ENCODE measurements at regions not wholly inside any gene's neighbourhood (a gene's known extent, or its start where the extent isn't known, plus 50 kb on each side); places are given as distances from the start of the nearest gene placed in this dataset.

DNA sequence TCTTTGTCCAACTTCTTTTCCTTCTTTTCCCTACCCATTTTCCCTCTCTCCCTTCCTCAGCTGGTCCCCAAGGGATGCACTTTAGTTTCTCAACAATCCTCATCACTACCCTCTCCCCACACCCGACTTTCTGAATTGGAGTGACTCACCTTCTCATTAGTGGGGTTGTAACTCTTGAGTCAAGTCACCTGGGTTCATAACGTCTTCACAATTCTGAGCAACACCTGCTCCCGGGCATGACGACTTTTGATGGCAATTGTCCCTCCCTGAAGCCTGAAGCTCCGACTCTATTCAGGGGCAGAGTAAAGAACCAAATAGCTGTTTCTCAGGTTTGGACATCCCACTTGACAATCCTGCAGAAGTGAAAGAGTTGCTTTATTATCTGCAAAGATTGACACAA lies 82.7 kb upstream of the OTX2 start:
- TF ChIP-seq POLR2A (IDR thresholded peaks at IDR 0.05; ENCODE audit: extremely low read depth, insufficient read length) (no peak), MYC (IDR thresholded peaks at IDR 0.05; ENCODE audit: low read depth, low read length) (no peak)
- TF ChIP-seq, protein P1, sequence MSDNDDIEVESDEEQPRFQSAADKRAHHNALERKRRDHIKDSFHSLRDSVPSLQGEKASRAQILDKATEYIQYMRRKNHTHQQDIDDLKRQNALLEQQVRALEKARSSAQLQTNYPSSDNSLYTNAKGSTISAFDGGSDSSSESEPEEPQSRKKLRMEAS (IDR thresholded peaks at IDR 0.05; ENCODE audit: low read depth, low read length) = no peak
- TF ChIP-seq, protein P2, sequence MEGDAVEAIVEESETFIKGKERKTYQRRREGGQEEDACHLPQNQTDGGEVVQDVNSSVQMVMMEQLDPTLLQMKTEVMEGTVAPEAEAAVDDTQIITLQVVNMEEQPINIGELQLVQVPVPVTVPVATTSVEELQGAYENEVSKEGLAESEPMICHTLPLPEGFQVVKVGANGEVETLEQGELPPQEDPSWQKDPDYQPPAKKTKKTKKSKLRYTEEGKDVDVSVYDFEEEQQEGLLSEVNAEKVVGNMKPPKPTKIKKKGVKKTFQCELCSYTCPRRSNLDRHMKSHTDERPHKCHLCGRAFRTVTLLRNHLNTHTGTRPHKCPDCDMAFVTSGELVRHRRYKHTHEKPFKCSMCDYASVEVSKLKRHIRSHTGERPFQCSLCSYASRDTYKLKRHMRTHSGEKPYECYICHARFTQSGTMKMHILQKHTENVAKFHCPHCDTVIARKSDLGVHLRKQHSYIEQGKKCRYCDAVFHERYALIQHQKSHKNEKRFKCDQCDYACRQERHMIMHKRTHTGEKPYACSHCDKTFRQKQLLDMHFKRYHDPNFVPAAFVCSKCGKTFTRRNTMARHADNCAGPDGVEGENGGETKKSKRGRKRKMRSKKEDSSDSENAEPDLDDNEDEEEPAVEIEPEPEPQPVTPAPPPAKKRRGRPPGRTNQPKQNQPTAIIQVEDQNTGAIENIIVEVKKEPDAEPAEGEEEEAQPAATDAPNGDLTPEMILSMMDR (IDR thresholded peaks at IDR 0.05; ENCODE audit: low read depth, low read length) = no peak
- H3K4me3 ChIP-seq (ENCODE audit: low read depth, low read length) = no peak overlapping the region
- DNase-seq (ENCODE audit: low read depth) = no peak

DNA sequence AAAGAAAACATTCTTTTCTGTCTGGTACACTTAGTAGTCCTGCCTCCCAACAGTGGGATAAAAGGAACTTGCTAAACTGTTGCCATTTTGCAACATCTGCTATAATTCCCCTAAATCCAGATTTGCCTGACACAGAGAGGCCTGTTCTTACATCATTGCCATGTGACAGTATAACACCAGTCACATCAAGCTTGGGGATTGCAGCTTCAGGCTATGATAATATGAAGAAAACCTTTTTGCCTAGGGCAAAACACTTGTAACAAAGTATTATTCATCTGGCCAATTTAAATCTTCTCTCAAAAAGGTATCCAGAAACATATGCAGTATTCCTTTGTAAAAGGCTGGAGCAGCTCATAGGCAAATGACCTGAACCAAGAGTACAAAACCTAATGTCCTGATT lies 80.9 kb upstream of the OTX2 start:
- TF ChIP-seq, protein P2 (IDR thresholded peaks at IDR 0.05; ENCODE audit: low read depth, low read length) = no peak
- TF ChIP-seq POLR2A (IDR thresholded peaks at IDR 0.05; ENCODE audit: extremely low read depth, insufficient read length) = no peak
- TF ChIP-seq, protein P1 (IDR thresholded peaks at IDR 0.05; ENCODE audit: low read depth, low read length) = no peak
- no peak for TF ChIP-seq MYC (IDR thresholded peaks at IDR 0.05; ENCODE audit: low read depth, low read length)
- no peak for DNase-seq (ENCODE audit: low read depth)
- H3K4me3 ChIP-seq (ENCODE audit: low read depth, low read length) = no peak overlapping the region

DNA sequence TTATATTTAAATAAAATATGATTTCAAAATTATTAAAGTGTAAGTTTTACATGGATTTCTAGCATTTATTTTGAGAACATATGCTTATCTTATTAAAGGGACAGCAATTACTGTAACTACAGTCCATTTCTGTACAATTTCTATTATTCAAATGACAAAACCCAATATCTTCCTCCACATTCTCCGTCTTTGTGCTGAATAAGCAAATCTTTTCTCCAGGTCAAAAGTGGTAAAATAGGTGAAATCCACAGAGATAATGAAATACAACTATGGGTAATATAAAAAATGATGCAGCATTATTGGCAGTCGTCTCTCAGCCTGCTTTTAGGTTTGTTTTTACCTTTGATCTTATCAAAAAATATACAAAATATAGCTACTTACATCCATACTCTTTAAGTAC lies 79.4 kb upstream of the OTX2 start:
- TF ChIP-seq, protein P1 (IDR thresholded peaks at IDR 0.05; ENCODE audit: low read depth, low read length) = no peak
- no peak for TF ChIP-seq MYC (IDR thresholded peaks at IDR 0.05; ENCODE audit: low read depth, low read length)
- no peak for TF ChIP-seq POLR2A (IDR thresholded peaks at IDR 0.05; ENCODE audit: extremely low read depth, insufficient read length)
- no peak for DNase-seq (ENCODE audit: low read depth)
- no peak overlapping the region for H3K4me3 ChIP-seq (ENCODE audit: low read depth, low read length)

DNA sequence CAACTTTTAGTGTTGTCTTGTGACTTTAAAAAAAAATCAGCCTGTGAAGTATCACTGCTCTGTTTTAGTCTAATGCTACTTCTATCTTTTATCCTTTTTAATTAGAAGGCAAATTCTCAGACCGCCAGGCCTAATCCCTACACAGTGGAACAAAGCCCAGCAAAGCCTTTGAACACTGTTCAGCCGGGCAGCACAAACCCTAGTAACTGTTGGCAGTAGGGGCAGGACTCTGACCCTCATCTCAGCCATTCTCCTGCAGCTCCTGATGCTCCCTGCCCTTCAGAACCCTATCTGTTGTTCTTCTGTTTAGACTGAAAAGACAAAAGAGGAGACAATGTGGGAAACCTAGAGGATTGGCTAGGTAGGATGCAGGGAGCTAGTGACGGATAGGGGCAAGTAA lies 78.0 kb upstream of the OTX2 start:
- TF ChIP-seq, protein P1 (IDR thresholded peaks at IDR 0.05; ENCODE audit: low read depth, low read length) = no peak
- no peak for TF ChIP-seq POLR2A (IDR thresholded peaks at IDR 0.05; ENCODE audit: extremely low read depth, insufficient read length)
- no peak for TF ChIP-seq MYC (IDR thresholded peaks at IDR 0.05; ENCODE audit: low read depth, low read length)
- TF ChIP-seq, protein P2 (IDR thresholded peaks at IDR 0.05; ENCODE audit: low read depth, low read length) = no peak
- H3K4me3 ChIP-seq (ENCODE audit: low read depth, low read length) = no peak overlapping the region
- no peak for DNase-seq (ENCODE audit: low read depth)

DNA sequence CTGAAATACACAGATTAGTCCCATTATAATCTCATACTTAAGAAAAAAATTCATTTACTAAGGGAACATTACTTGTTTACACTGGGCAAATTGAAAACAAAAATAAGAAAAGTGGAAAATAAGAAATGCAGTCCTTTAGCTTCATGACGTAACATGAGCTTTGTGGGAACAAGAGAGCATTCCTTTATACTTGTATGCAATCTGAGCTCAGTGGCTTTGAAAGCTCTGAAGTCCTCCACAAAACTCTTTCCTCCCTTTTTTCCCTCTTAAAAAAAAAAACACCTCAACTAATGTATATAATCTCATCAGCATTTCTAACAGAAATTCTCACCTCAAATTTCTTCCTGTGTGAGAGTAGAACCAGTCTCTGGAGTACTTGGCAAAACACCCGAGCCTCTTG lies 76.9 kb upstream of the OTX2 start:
- H3K4me3 ChIP-seq (ENCODE audit: low read depth, low read length) = no peak overlapping the region
- no peak for TF ChIP-seq POLR2A (IDR thresholded peaks at IDR 0.05; ENCODE audit: extremely low read depth, insufficient read length)
- TF ChIP-seq, protein P2 (IDR thresholded peaks at IDR 0.05; ENCODE audit: low read depth, low read length) = no peak
- TF ChIP-seq, protein P1 (IDR thresholded peaks at IDR 0.05; ENCODE audit: low read depth, low read length) = no peak
- TF ChIP-seq MYC (IDR thresholded peaks at IDR 0.05; ENCODE audit: low read depth, low read length) = no peak
- DNase-seq (ENCODE audit: low read depth) = no peak

DNA sequence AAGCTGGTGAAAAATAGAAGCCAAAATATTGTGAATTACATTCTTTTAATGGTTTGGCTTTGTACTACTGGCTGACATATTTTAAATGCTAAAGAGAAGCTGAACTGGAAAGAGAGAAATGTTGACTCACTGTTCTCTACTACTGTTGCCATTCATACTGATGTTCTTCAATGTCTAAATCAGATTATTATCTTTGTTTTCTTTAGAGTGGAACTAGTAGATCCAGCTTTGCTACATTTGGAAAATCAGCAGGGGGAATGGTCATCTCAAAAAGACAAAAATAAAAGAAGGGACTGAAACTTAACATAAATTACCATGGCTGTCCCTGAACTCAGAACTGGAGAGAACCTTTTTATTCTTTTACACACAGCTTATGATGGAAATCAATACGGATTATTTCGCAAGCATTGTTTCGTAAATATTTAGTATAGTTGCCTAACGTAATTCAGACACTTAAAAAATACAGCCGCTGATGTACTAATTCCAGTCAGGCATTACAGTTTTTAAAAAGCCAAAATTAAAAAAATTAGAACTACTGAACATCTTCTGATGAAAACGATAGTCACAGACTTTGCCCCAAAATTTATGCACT lies 76.3 kb upstream of the OTX2 start:
- peak; percentile 8 for DNase-seq (ENCODE audit: low read depth)
- H3K4me3 ChIP-seq (ENCODE audit: low read depth, low read length) = no peak overlapping the region
- no peak for TF ChIP-seq POLR2A (IDR thresholded peaks at IDR 0.05; ENCODE audit: extremely low read depth, insufficient read length)
- TF ChIP-seq MYC (IDR thresholded peaks at IDR 0.05; ENCODE audit: low read depth, low read length) = no peak
- TF ChIP-seq, protein P1 (IDR thresholded peaks at IDR 0.05; ENCODE audit: low read depth, low read length) = no peak
- TF ChIP-seq, protein P2 (IDR thresholded peaks at IDR 0.05; ENCODE audit: low read depth, low read length) = no peak
